Pancreas (tissue), 10 donors: ENCODE measurements at regions not wholly inside any gene's neighbourhood (a gene's known extent, or its start where the extent isn't known, plus 50 kb on each side); places are given as distances from the start of the nearest gene placed in this dataset.

Experiments
- ATAC-seq, 4 donors: fragments of 200-7000 bp; cut with Tn5 transposase; one replicate each; pipeline versions ENCODE4 v1.8.0 to v1.9.1; 2020; ENCODE audit warnings: mild to moderate bottlenecking in 4 of 4, moderate library complexity in 4 of 4
- DNase-seq, 6 donors: peaks; one replicate each; pipeline ENCODE4 v3.0.0-alpha.2; 2020
- FAIRE-seq: peaks from 2 replicates; lab custom pipeline; 2012; peaks lifted over from hg19 to GRCh38; lab: Jason Lieb, UNC
- H3K27ac ChIP-seq, 4 donors: fragments of 200-600 bp; sonication (generic); 1 replicate in 3 of 4; 2 replicates in 1 of 4; pipeline versions ENCODE4 v1.5.0 to v1.8.0; 2020
- H3K27me3 ChIP-seq, 4 donors: fragments of 200-600 bp; one replicate each; pipeline ENCODE4 v1.8.0; 2021
- H3K36me3 ChIP-seq, 3 donors: fragments of 200-600 bp; sonication (generic) in 1 of 3; one replicate each; pipeline versions ENCODE4 v1.5.0 to v1.8.0; 2020 to 2021
- H3K4me1 ChIP-seq, 3 donors: fragments of 200-600 bp; one replicate each; pipeline ENCODE4 v1.8.0; 2021
- H3K4me3 ChIP-seq, 4 donors: fragments of 200-600 bp; sonication (generic) in 2 of 4; one replicate each; pipeline versions ENCODE4 v1.5.0 to v1.8.0; 2020 to 2021
- H3K9me3 ChIP-seq, 4 donors: fragments of 200-600 bp; one replicate each; pipeline ENCODE4 v1.8.0; 2021
- WGBS, 2 donors: extraction: QIAGEN DNeasy Blood & Tissue Kit; methylation state at CpG; one replicate each; pipeline ENCODE4 v1.1.7; 2013; 5-methylcytosine and 5-hydroxymethylcytosine counted together
- intact Hi-C, 3 donors: fragments of 100-400 bp; cut with DNase I; formaldehyde crosslinking; loops; one replicate each; pipeline versions ENCODE4 v1.11.1 to v1.14.2; 2022
- TF ChIP-seq, protein P1 (sequence below), 4 donors: fragments of 200-600 bp; sonication (generic) in 3 of 4; IDR thresholded peaks; one replicate each; pipeline versions ENCODE4 v1.5.0 to v1.8.0; 2021; ENCODE audit warnings: antibody characterized with exemption in 4 of 4
- donor health status: healthy with polysubstance abuse.
- donor health status: DM: no; HTN: no; CAD: no; lungs with moderate emphysema.
- donor health status: DM: no; HTN: no; CAD: no.
- donor health status: control.
- donor health status: control.
- donor health status: Bipolar disorder and iron deficiency.
- donor health status: DM: yes; HTN: yes; CAD: no.
- donor health status: DM: no; HTN: no; CAD: no.
- donor health status: DM: no; HTN: no; CAD: no.
- donor health status: DM: yes; HTN: yes; CAD: no.

DNA sequence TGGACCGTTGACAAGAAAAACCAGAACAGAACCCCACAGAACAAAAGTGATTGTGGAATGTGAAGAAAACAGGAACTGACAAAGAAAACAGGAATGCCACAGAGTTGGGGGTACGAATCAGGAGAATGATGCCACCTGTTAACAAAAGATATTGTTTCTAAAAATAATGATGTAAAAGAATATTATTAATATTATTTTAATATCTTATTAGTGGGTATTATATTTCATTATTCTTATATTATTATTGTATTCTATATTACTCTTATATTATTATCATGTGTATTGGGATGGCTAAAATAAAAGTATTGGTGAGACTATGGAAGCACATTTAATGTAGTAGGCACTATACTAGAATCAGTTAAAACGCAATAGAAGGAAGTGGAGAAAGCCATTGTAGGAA, 659.0 kb upstream of the PCDH15 start:
- intact Hi-C loops = no loop called here
- H3K27me3 ChIP-seq = no peaks in the 10 kb centered on the region

DNA sequence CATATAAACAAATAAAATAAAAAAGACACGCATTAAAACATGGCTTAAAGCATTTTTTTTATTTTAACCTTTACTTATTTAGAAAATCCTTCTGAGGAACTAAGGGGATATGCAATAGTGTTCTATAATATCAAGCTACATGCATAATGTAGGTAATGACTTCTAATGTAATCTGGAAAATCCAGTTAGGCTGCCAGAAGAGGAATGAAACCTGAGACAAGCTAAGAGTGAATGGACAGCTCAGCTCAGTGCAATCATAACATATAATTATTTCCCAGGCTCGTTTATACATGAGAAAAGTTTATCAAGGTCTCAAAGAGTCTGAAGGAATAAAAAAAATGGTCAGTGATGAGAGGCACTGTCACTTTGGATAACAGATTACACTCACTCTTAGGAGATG, 649.0 kb upstream of the PCDH15 start:
- Histone ChIP-seq H3K4me1 (no peaks in the 10 kb centered on the region), H3K27ac (no peak overlapping the region), H3K9me3 (no peaks in the 10 kb centered on the region), H3K4me3 (no peak overlapping the region), H3K36me3 (no peaks in the 10 kb centered on the region), H3K27me3 (no peaks in the 10 kb centered on the region)
- intact Hi-C loops = no loop called here
- TF ChIP-seq, protein P1, sequence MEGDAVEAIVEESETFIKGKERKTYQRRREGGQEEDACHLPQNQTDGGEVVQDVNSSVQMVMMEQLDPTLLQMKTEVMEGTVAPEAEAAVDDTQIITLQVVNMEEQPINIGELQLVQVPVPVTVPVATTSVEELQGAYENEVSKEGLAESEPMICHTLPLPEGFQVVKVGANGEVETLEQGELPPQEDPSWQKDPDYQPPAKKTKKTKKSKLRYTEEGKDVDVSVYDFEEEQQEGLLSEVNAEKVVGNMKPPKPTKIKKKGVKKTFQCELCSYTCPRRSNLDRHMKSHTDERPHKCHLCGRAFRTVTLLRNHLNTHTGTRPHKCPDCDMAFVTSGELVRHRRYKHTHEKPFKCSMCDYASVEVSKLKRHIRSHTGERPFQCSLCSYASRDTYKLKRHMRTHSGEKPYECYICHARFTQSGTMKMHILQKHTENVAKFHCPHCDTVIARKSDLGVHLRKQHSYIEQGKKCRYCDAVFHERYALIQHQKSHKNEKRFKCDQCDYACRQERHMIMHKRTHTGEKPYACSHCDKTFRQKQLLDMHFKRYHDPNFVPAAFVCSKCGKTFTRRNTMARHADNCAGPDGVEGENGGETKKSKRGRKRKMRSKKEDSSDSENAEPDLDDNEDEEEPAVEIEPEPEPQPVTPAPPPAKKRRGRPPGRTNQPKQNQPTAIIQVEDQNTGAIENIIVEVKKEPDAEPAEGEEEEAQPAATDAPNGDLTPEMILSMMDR (IDR thresholded peaks at IDR 0.05) = no peak
- 29 to 32% methylated on average over 2 of the region's 2 CpGs for WGBS, 2 donors
- FAIRE-seq (no peak), ATAC-seq (no peak), DNase-seq (no peak)

More for the DNA sequence above, 659.0 kb upstream of the PCDH15 start:
- H3K9me3 ChIP-seq = no peaks in the 10 kb centered on the region
- FAIRE-seq (no peak), DNase-seq (no peak), ATAC-seq (no peak)
- H3K36me3 ChIP-seq = no peaks in the 10 kb centered on the region
- H3K4me3 ChIP-seq = no peak overlapping the region
- no peak overlapping the region for H3K27ac ChIP-seq
- no peaks in the 10 kb centered on the region for H3K4me1 ChIP-seq
- WGBS, 2 donors = 69 to 74% methylated on average over 3 of the region's 3 CpGs
- TF ChIP-seq, protein P1 (IDR thresholded peaks at IDR 0.05) = no peak

DNA sequence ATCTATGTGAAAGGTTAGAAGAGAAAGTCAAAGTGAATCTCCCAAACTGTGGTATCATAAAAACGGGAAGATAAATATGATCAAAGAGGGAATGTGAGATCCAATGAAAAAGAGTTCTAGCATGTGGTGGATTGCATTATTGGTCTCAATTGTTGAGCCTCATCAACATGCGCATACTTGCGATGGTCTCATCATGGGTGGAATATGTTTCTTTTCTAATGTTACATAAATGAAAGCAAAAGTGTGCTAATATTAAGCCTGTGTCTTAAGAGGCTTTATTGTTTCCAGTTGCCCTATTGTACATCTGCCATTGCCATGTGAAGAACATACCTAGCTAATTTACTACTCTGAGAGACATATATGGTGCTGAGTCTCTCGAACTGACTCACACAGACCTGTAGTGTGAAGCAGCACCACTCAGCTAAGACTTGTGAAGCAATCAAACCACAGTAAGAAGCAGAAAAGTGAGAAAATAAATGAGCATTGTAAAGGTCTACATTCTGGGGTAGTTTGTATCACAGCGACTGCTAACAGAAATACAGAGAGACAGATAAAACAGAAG, 645.5 kb upstream of the PCDH15 start:
- intact Hi-C loops = no loop called here
- H3K9me3 ChIP-seq = no peaks in the 10 kb centered on the region
- DNase-seq = no peak
- no peak overlapping the region for H3K4me3 ChIP-seq
- no peak for FAIRE-seq
- no peak for ATAC-seq
- WGBS, 2 donors = 71 to 81% methylated on average over 5 of the region's 5 CpGs
- H3K27me3 ChIP-seq = no peaks in the 10 kb centered on the region
- TF ChIP-seq, protein P1 (IDR thresholded peaks at IDR 0.05) = no peak
- H3K4me1 ChIP-seq = no peaks in the 10 kb centered on the region
- H3K36me3 ChIP-seq = no peaks in the 10 kb centered on the region
- H3K27ac ChIP-seq = no peak overlapping the region

DNA sequence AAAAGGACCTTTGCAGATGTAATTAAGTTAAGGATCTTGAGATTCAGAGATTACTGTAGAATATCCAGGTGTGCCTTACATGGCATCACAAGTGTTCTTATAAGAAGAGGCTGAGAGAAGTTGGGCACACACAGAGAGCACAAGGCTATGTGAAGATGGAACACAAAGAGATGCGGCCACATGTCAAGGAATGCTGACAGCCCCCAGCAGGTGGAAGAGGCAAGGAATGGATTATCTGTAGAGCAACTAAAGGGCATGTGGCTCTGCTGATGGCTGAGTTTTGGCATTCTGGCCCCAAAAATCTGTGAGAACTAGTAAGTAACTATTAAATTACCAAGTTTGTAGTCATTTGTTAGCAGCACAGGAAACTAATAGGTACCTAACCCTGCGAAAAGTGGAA, 640.7 kb upstream of the PCDH15 start:
- no peaks in the 10 kb centered on the region for H3K4me1 ChIP-seq
- DNase-seq = peak in 1 of 6 donors; percentile 4
- TF ChIP-seq, protein P1 (IDR thresholded peaks at IDR 0.05) = no peak
- H3K27me3 ChIP-seq = peaks cover 0 to 7% (median 0%) of the 10 kb centered on the region in 4 donors
- WGBS, 2 donors = 56 to 77% methylated on average over 2 of the region's 2 CpGs
- intact Hi-C loops = no loop called here
- no peaks in the 10 kb centered on the region for H3K36me3 ChIP-seq
- no peak overlapping the region for H3K27ac ChIP-seq
- H3K4me3 ChIP-seq = no peak overlapping the region
- H3K9me3 ChIP-seq = no peaks in the 10 kb centered on the region
- FAIRE-seq = no peak
- ATAC-seq = no peak

DNA sequence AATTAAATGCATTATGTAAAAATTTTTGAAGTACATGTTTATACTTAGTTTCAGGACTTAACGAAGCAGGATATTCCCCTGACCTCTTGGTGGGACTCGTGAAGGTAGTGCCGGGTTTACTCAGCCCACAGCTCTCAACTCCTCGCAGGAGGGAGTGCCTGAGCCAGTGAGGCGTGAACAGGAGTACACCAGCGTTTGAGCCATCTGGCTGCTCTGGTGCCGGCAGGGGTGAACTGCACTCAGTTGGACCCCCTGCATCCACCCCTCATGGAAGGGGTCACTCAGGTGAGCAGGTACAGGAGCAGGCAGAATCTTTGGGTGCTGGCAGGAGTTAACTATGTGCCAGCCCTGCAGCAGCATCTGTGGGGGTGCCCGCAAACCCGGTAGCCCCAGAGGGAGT, 625.1 kb upstream of the PCDH15 start:
- Histone ChIP-seq H3K27ac (no peak overlapping the region), H3K36me3 (no peaks in the 10 kb centered on the region), H3K4me3 (no peak overlapping the region), H3K9me3 (no peaks in the 10 kb centered on the region), H3K27me3 (no peaks in the 10 kb centered on the region), H3K4me1 (no peaks in the 10 kb centered on the region)
- intact Hi-C loops = no loop called here
- 72 to 78% methylated on average over 9 of the region's 9 CpGs for WGBS, 2 donors
- DNase-seq (no peak), FAIRE-seq (no peak), ATAC-seq (no peak)
- TF ChIP-seq, protein P1 (IDR thresholded peaks at IDR 0.05) = no peak
